Hepatocyte (in vitro differentiated cells): ENCODE measurements at regions not wholly inside any gene's neighbourhood (a gene's known extent, or its start where the extent isn't known, plus 50 kb on each side); places are given as distances from the start of the nearest gene placed in this dataset.

Source experiments
- DNase-seq: peaks from one replicate; pipeline ENCODE4 v3.0.0-alpha.2; 2016; ENCODE audit warnings: low spot score
- H2AFZ ChIP-seq: fragments of 200-600 bp; sonication (generic); 2 replicates; pipeline ENCODE4 v1.6.0; 2016; ENCODE audit warnings: antibody characterized with exemption, mild to moderate bottlenecking
- H3K27ac ChIP-seq: fragments of 200-600 bp; sonication (generic); 2 replicates; pipeline ENCODE4 v1.5.1; 2016; ENCODE audit warnings: mild to moderate bottlenecking
- H3K27me3 ChIP-seq: fragments of 200-600 bp; sonication (generic); 2 replicates; pipeline ENCODE4 v1.6.1; 2016
- H3K36me3 ChIP-seq: fragments of 200-600 bp; sonication (generic); replicated peaks from 2 replicates; pipeline ENCODE4 v1.5.1; 2016; ENCODE audit warnings: low read depth; ENCODE audit not compliant: insufficient read depth
- H3K4me1 ChIP-seq: fragments of 200-600 bp; sonication (generic); 2 replicates; pipeline ENCODE4 v1.5.1; 2016; ENCODE audit warnings: mild to moderate bottlenecking, moderate library complexity; ENCODE audit not compliant: insufficient read depth
- H3K4me2 ChIP-seq: fragments of 200-600 bp; sonication (generic); 2 replicates; pipeline ENCODE4 v1.6.0; 2016
- H3K4me3 ChIP-seq: fragments of 200-600 bp; sonication (generic); 2 replicates; pipeline ENCODE4 v1.5.1; 2016; ENCODE audit warnings: mild to moderate bottlenecking
- H3K79me2 ChIP-seq: fragments of 200-600 bp; sonication (generic); 2 replicates; pipeline ENCODE4 v1.6.0; 2017; ENCODE audit warnings: mild to moderate bottlenecking
- H3K9me2 ChIP-seq: fragments of 200-600 bp; sonication (generic); replicated peaks from 2 replicates; pipeline ENCODE4 v1.6.0; 2017; ENCODE audit warnings: mild to moderate bottlenecking; ENCODE audit not compliant: insufficient read depth
- H3K9me3 ChIP-seq: fragments of 200-600 bp; sonication (generic); 2 replicates; pipeline ENCODE4 v1.5.1; 2016; ENCODE audit warnings: low read depth, mild to moderate bottlenecking
- H4K20me1 ChIP-seq: fragments of 200-600 bp; sonication (generic); 2 replicates; pipeline ENCODE4 v1.6.0; 2016; ENCODE audit warnings: mild to moderate bottlenecking; ENCODE audit not compliant: insufficient read depth, poor library complexity, severe bottlenecking
- EZH2 ChIP-seq: fragments of 200-600 bp; sonication (generic); IDR thresholded peaks from 2 replicates; pipeline ENCODE4 v1.6.1; 2016; ENCODE audit warnings: antibody characterized with exemption, mild to moderate bottlenecking, borderline replicate concordance
- EZH2phosphoT487 ChIP-seq: fragments of 200-600 bp; sonication (generic); IDR thresholded peaks from one replicate; pipeline ENCODE4 v1.6.1; 2018; ENCODE audit warnings: antibody characterized with exemption, mild to moderate bottlenecking, low read depth, moderate library complexity; ENCODE audit not compliant: unreplicated experiment, severe bottlenecking
- WGBS: methylation state at CpG from one replicate; pipeline ENCODE4 v1.1.6; 2016; ENCODE audit warnings: low lambda C conversion rate; ENCODE audit errors: missing lambda C conversion rate; 5-methylcytosine and 5-hydroxymethylcytosine counted together
- TF ChIP-seq, protein P1 (sequence below): fragments of 200-600 bp; sonication (generic); IDR thresholded peaks from 2 replicates; pipeline ENCODE4 v1.5.1; 2016; ENCODE audit warnings: antibody characterized with exemption, mild to moderate bottlenecking; ENCODE audit not compliant: poor library complexity

- H3K36me3 ChIP-seq = no peaks in the 10 kb centered on the region
- H2AFZ ChIP-seq = no peak overlapping the region
- no peak overlapping the region for H3K4me3 ChIP-seq
- no peaks in the 10 kb centered on the region for H3K9me2 ChIP-seq
- no peak for DNase-seq
- H3K4me1 ChIP-seq = peaks cover 38% of the 10 kb centered on the region
- peak overlapping the region; percentile 30 for H3K4me2 ChIP-seq
- 77% methylated on average over 5 of the region's 5 CpGs for WGBS
- H3K27ac ChIP-seq = peak overlapping the region; percentile 38
- H3K27me3 ChIP-seq = no peaks in the 10 kb centered on the region
- H4K20me1 ChIP-seq = no peaks in the 10 kb centered on the region
- TF ChIP-seq EZH2phosphoT487 (no peak), EZH2 (no peak)
- TF ChIP-seq, protein P1, sequence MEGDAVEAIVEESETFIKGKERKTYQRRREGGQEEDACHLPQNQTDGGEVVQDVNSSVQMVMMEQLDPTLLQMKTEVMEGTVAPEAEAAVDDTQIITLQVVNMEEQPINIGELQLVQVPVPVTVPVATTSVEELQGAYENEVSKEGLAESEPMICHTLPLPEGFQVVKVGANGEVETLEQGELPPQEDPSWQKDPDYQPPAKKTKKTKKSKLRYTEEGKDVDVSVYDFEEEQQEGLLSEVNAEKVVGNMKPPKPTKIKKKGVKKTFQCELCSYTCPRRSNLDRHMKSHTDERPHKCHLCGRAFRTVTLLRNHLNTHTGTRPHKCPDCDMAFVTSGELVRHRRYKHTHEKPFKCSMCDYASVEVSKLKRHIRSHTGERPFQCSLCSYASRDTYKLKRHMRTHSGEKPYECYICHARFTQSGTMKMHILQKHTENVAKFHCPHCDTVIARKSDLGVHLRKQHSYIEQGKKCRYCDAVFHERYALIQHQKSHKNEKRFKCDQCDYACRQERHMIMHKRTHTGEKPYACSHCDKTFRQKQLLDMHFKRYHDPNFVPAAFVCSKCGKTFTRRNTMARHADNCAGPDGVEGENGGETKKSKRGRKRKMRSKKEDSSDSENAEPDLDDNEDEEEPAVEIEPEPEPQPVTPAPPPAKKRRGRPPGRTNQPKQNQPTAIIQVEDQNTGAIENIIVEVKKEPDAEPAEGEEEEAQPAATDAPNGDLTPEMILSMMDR = no peak
- H3K9me3 ChIP-seq = no peaks in the 10 kb centered on the region
- H3K79me2 ChIP-seq = no peaks in the 10 kb centered on the region
Measured at GRCh38 chr2:66698576-66699239, 263.8 kb downstream of the MEIS1 start.

GRCh38 chr2:66699416-66699792, 264.5 kb downstream of the MEIS1 start:
- Histone ChIP-seq H3K27me3 (no peaks in the 10 kb centered on the region), H3K9me3 (no peaks in the 10 kb centered on the region), H3K36me3 (no peaks in the 10 kb centered on the region), H2AFZ (no peak overlapping the region), H3K79me2 (no peaks in the 10 kb centered on the region), H3K4me1 (peaks cover 35% of the 10 kb centered on the region), H3K27ac (peak overlapping the region; percentile 62), H3K9me2 (no peaks in the 10 kb centered on the region), H4K20me1 (no peaks in the 10 kb centered on the region), H3K4me2 (peak overlapping the region; percentile 31), H3K4me3 (no peak overlapping the region)
- WGBS = 58% methylated on average over 4 of the region's 4 CpGs
- TF ChIP-seq EZH2 = no peak
- TF ChIP-seq, protein P1 = no peak
- no peak for TF ChIP-seq EZH2phosphoT487
- DNase-seq = no peak

- Histone ChIP-seq H3K4me2 (peak overlapping the region; percentile 31), H3K27me3 (no peaks in the 10 kb centered on the region), H3K4me3 (no peak overlapping the region), H3K79me2 (no peaks in the 10 kb centered on the region), H3K36me3 (no peaks in the 10 kb centered on the region), H3K4me1 (peaks cover 34% of the 10 kb centered on the region), H2AFZ (no peak overlapping the region), H3K9me2 (no peaks in the 10 kb centered on the region), H3K27ac (peak overlapping the region; percentile 62), H3K9me3 (no peaks in the 10 kb centered on the region), H4K20me1 (no peaks in the 10 kb centered on the region)
- 37% methylated on average over 7 of the region's 7 CpGs for WGBS
- no peak for DNase-seq
- TF ChIP-seq EZH2 (no peak), EZH2phosphoT487 (no peak)
- TF ChIP-seq, protein P1 = no peak
Measured at GRCh38 chr2:66699793-66700676, 265.1 kb downstream of the MEIS1 start.
